H1 (cell line): ENCODE measurements at regions not wholly inside any gene's neighbourhood (a gene's known extent, or its start where the extent isn't known, plus 50 kb on each side); places are given as distances from the start of the nearest gene placed in this dataset.

Experiments used
- CTCF ChIA-PET: fragments of 300-600 bp; sonication (Branson Sonifier 250); formaldehyde crosslinking; loops from one replicate; lab custom pipeline; 2021; ENCODE audit not compliant: partially characterized antibody; lab: Charles Lee
- POLR2A ChIA-PET: fragments of 300-600 bp; sonication (Branson Sonifier 250); formaldehyde crosslinking; loops from one replicate; lab custom pipeline; 2021; ENCODE audit warnings: inconsistent platforms; ENCODE audit not compliant: partially characterized antibody; lab: Charles Lee
- DNase-seq, 2 experiments: peaks; one replicate each; pipeline versions ENCODE4 v3.0.0 to v3.0.0-alpha.2; 2010 to 2022; ENCODE audit warnings: low spot score in 2 of 2, low read depth in 1 of 2, mixed read lengths in 1 of 2
- FAIRE-seq: peaks from 2 replicates; lab custom pipeline; 2011; peaks lifted over from hg19 to GRCh38; lab: Jason Lieb, UNC
- H2AFZ ChIP-seq: 2 replicates; pipeline ENCODE4 v1.8.1; 2012; ENCODE audit warnings: low read length, inconsistent platforms
- H2AK5ac ChIP-seq: 2 replicates; pipeline ENCODE4 v1.6.1; 2013; ENCODE audit warnings: low read depth, low read length
- H2BK120ac ChIP-seq: replicated peaks from 2 replicates; pipeline ENCODE3; 2013; ENCODE audit warnings: low read depth, low read length, inconsistent platforms
- H2BK12ac ChIP-seq: 2 replicates; pipeline ENCODE4 v1.6.1; 2013; ENCODE audit warnings: low read depth, low read length
- H2BK15ac ChIP-seq: 2 replicates; pipeline ENCODE4 v1.6.1; 2013; ENCODE audit warnings: low read length
- H2BK20ac ChIP-seq: 2 replicates; pipeline ENCODE4 v1.6.1; 2013; ENCODE audit warnings: low read length
- H2BK5ac ChIP-seq: 2 replicates; pipeline ENCODE4 v1.6.1; 2013; ENCODE audit warnings: low read depth, low read length
- H3K14ac ChIP-seq: 2 replicates; pipeline ENCODE4 v1.6.1; 2013; ENCODE audit warnings: inconsistent platforms; ENCODE audit not compliant: insufficient read length
- H3K18ac ChIP-seq: 2 replicates; pipeline ENCODE4 v1.6.1; 2013; ENCODE audit warnings: low read length; ENCODE audit errors: extremely low read depth
- H3K23ac ChIP-seq: 2 replicates; pipeline ENCODE4 v1.6.1; 2013; ENCODE audit warnings: inconsistent platforms; ENCODE audit not compliant: insufficient read length
- H3K23me2 ChIP-seq: 2 replicates; pipeline ENCODE4 v1.6.1; 2013; ENCODE audit warnings: low read depth, low read length
- H3K27ac ChIP-seq: 2 replicates; pipeline ENCODE4 v1.6.1; 2011; ENCODE audit warnings: low read depth, low read length, inconsistent platforms
- H3K27me3 ChIP-seq, 4 experiments: replicated peaks in 1 of 4; 1 replicate in 1 of 4; 2 replicates in 3 of 4; pipeline versions ENCODE4 v1.6.1 to v1.8.1; 2011 to 2013; ENCODE audit warnings: low read length in 3 of 4, mild to moderate bottlenecking in 3 of 4, inconsistent platforms in 2 of 4, mixed read lengths in 2 of 4, moderate library complexity in 1 of 4; ENCODE audit not compliant: control insufficient read depth in 3 of 4, insufficient read depth in 3 of 4; ENCODE audit errors: extremely low read depth in 1 of 4
- H3K36me3 ChIP-seq, 4 experiments: 2 replicates each; pipeline versions ENCODE4 v1.6.1 to v1.8.1; 2011 to 2013; ENCODE audit warnings: mild to moderate bottlenecking in 4 of 4, low read length in 3 of 4, moderate library complexity in 2 of 4, control low read depth in 1 of 4, inconsistent platforms in 1 of 4; ENCODE audit not compliant: insufficient read depth in 4 of 4, control insufficient read depth in 2 of 4
- H3K4ac ChIP-seq: replicated peaks from 2 replicates; pipeline ENCODE3; 2013; ENCODE audit warnings: low read length, low read depth, mixed read lengths, inconsistent platforms; ENCODE audit not compliant: insufficient read length
- H3K4me1 ChIP-seq, 4 experiments: replicated peaks in 1 of 4; 1 replicate in 1 of 4; 2 replicates in 3 of 4; pipeline versions ENCODE4 v1.6.1 to v1.8.1; 2011 to 2013; ENCODE audit warnings: low read length in 3 of 4, inconsistent platforms in 2 of 4, mixed read lengths in 1 of 4; ENCODE audit not compliant: insufficient read depth in 4 of 4, control insufficient read depth in 3 of 4
- H3K4me2 ChIP-seq, 2 experiments: 2 replicates each; pipeline versions ENCODE4 v1.6.1 to v1.8.1; 2011 to 2013; ENCODE audit warnings: low read depth in 2 of 2, low read length in 2 of 2, control low read depth in 1 of 2, inconsistent platforms in 1 of 2, mild to moderate bottlenecking in 1 of 2; ENCODE audit not compliant: insufficient read depth in 1 of 2
- H3K4me3 ChIP-seq, 4 experiments: fragments of 200-600, 300-600 bp in 1 of 4; sonication (generic), shearing (Covaris generic), sonication (Bioruptor Twin) in 1 of 4; 2 replicates each; pipeline versions ENCODE4 v1.5.1 to v1.8.1; 2011 to 2016; ENCODE audit warnings: low read length in 4 of 4, low read depth in 3 of 4, control low read depth in 2 of 4, inconsistent platforms in 2 of 4, mild to moderate bottlenecking in 2 of 4, mixed read lengths in 1 of 4, moderate library complexity in 1 of 4; ENCODE audit not compliant: insufficient read depth in 2 of 4; ENCODE audit errors: extremely low read depth in 1 of 4
- H3K56ac ChIP-seq: replicated peaks from 2 replicates; pipeline ENCODE3; 2013; ENCODE audit warnings: low read depth, mild to moderate bottlenecking, mixed read lengths, low read length, inconsistent platforms; ENCODE audit not compliant: insufficient read length
- H3K79me1 ChIP-seq: 2 replicates; pipeline ENCODE4 v1.6.1; 2013; ENCODE audit warnings: low read depth, low read length, control low read depth
- H3K79me2 ChIP-seq, 2 experiments: 2 replicates each; pipeline versions ENCODE4 v1.6.1 to v1.8.1; 2012 to 2013; ENCODE audit warnings: low read length in 2 of 2, mild to moderate bottlenecking in 2 of 2, inconsistent platforms in 1 of 2; ENCODE audit not compliant: insufficient read depth in 2 of 2, control insufficient read depth in 1 of 2
- H3K9ac ChIP-seq, 4 experiments: replicated peaks in 1 of 4; 1 replicate in 1 of 4; 2 replicates in 3 of 4; pipeline versions ENCODE4 v1.6.1 to v1.8.1; 2011 to 2013; ENCODE audit warnings: low read depth in 3 of 4, low read length in 3 of 4, control low read depth in 2 of 4, mild to moderate bottlenecking in 2 of 4, moderate library complexity in 2 of 4, inconsistent platforms in 1 of 4; ENCODE audit errors: extremely low read depth in 1 of 4
- H3K9me3 ChIP-seq, 2 experiments: 2 replicates each; pipeline versions ENCODE4 v1.6.1 to v1.8.1; 2012 to 2013; ENCODE audit warnings: mild to moderate bottlenecking in 2 of 2, moderate library complexity in 2 of 2, control low read depth in 1 of 2, inconsistent platforms in 1 of 2, low read depth in 1 of 2, low read length in 1 of 2, mixed read lengths in 1 of 2; ENCODE audit not compliant: insufficient read depth in 2 of 2
- H4K20me1 ChIP-seq, 2 experiments: replicated peaks in 1 of 2; 2 replicates each; pipeline versions ENCODE3 to v1.8.1; 2011 to 2013; ENCODE audit warnings: inconsistent platforms in 2 of 2, low read length in 2 of 2, mild to moderate bottlenecking in 1 of 2; ENCODE audit not compliant: insufficient read depth in 2 of 2, control insufficient read depth in 1 of 2
- H4K5ac ChIP-seq: 2 replicates; pipeline ENCODE4 v1.6.1; 2013; ENCODE audit warnings: low read length, low read depth, mixed read lengths, inconsistent platforms; ENCODE audit not compliant: insufficient read length
- H4K8ac ChIP-seq: 2 replicates; pipeline ENCODE4 v1.8.0; 2013; ENCODE audit warnings: mild to moderate bottlenecking, moderate library complexity, low read length, inconsistent platforms; ENCODE audit not compliant: insufficient read depth; ENCODE audit errors: extremely low read depth
- H4K91ac ChIP-seq: replicated peaks from 2 replicates; pipeline ENCODE3; 2013; ENCODE audit warnings: low read length, mixed read lengths, inconsistent platforms; ENCODE audit not compliant: insufficient read length
- BCL11A ChIP-seq, 2 experiments: IDR thresholded peaks; one replicate each; pipeline ENCODE4 v1.6.1; 2011; ENCODE audit warnings: low read depth in 2 of 2, low read length in 2 of 2, mild to moderate bottlenecking in 2 of 2
- CTBP2 ChIP-seq: IDR thresholded peaks from 2 replicates; pipeline ENCODE4 v1.7.0; 2011; ENCODE audit warnings: borderline replicate concordance, mild to moderate bottlenecking, moderate library complexity, mixed read lengths, low read length; ENCODE audit not compliant: insufficient read depth, insufficient read length
- FOSL1 ChIP-seq: IDR thresholded peaks from 2 replicates; pipeline ENCODE4 v1.6.1; 2011; ENCODE audit warnings: mild to moderate bottlenecking, low read depth, low read length, moderate library complexity; ENCODE audit not compliant: insufficient read depth
- HDAC6 ChIP-seq: IDR thresholded peaks from one replicate; pipeline ENCODE4 v1.7.1; 2012; ENCODE audit warnings: low read depth, mild to moderate bottlenecking, inconsistent platforms, low read length, moderate library complexity
- KDM1A ChIP-seq: fragments of 200-600, 300-600 bp; sonication (generic); IDR thresholded peaks from 2 replicates; pipeline ENCODE4 v1.7.1; 2016; ENCODE audit warnings: mild to moderate bottlenecking, low read length, borderline replicate concordance
- KDM4A ChIP-seq: IDR thresholded peaks from one replicate; pipeline ENCODE4 v1.7.1; 2012; ENCODE audit warnings: low read depth, mild to moderate bottlenecking, moderate library complexity, low read length, inconsistent platforms; ENCODE audit not compliant: severe bottlenecking
- MAX ChIP-seq: IDR thresholded peaks from 2 replicates; pipeline ENCODE4 v1.6.1; 2012; ENCODE audit warnings: inconsistent platforms
- NRF1 ChIP-seq: IDR thresholded peaks from 2 replicates; pipeline ENCODE4 v1.6.1; 2011; ENCODE audit warnings: mild to moderate bottlenecking, low read depth, low read length, improper control_type of control experiment
- SAP30 ChIP-seq: fragments of 300-600 bp; sonication (generic); IDR thresholded peaks from 2 replicates; pipeline ENCODE4 v1.7.1; 2012; ENCODE audit warnings: low read length, moderate library complexity, mild to moderate bottlenecking, inconsistent platforms; ENCODE audit not compliant: insufficient read depth, insufficient replicate concordance
- SIX5 ChIP-seq: IDR thresholded peaks from 2 replicates; pipeline ENCODE4 v1.6.1; 2011; ENCODE audit warnings: mild to moderate bottlenecking, low read depth, low read length
- SP1 ChIP-seq: IDR thresholded peaks from 2 replicates; pipeline ENCODE4 v1.6.1; 2011; ENCODE audit warnings: low read depth, low read length
- SP4 ChIP-seq: IDR thresholded peaks from 2 replicates; pipeline ENCODE4 v1.6.1; 2012; ENCODE audit warnings: low read length, inconsistent platforms
- TEAD4 ChIP-seq: IDR thresholded peaks from 2 replicates; pipeline ENCODE4 v1.6.1; 2012; ENCODE audit warnings: low read depth, low read length, inconsistent platforms, mixed read lengths
- WGBS, 2 experiments: shearing (Covaris generic) in 1 of 2; methylation state at CpG; one replicate each; pipeline versions ENCODE4 v1.1.6 to v1.1.7; 2013 to 2015; ENCODE audit warnings: low lambda C conversion rate in 2 of 2, mixed read lengths in 2 of 2, inconsistent platforms in 1 of 2, low coverage in 1 of 2, missing lambda C conversion rate in 1 of 2; ENCODE audit not compliant: insufficient replicate concordance in 2 of 2, insufficient coverage in 1 of 2, insufficient read length in 1 of 2; ENCODE audit errors: extremely low coverage in 1 of 2, missing lambda C conversion rate in 1 of 2; 5-methylcytosine and 5-hydroxymethylcytosine counted together

- Histone ChIP-seq H3K4me3 (no peak overlapping the region), H2BK12ac (no peak overlapping the region), H3K14ac (no peak overlapping the region), H2BK120ac (no peak overlapping the region), H3K23me2 (no peaks in the 10 kb centered on the region), H4K5ac (no peak overlapping the region), H3K18ac (no peak overlapping the region), H3K4ac (no peak overlapping the region), H3K36me3 (peaks cover 0 to 4% (median 0%) of the 10 kb centered on the region in 4 experiments; a peak in 1 of 8 replicates), H3K79me1 (no peaks in the 10 kb centered on the region), H3K79me2 (no peaks in the 10 kb centered on the region), H3K27ac (no peak overlapping the region), H4K91ac (no peak overlapping the region), H3K56ac (no peak overlapping the region), H2BK15ac (no peak overlapping the region), H3K23ac (no peak overlapping the region), H3K4me2 (no peak overlapping the region), H3K9ac (no peak overlapping the region), H3K4me1 (peaks cover 0 to 4% (median 0%) of the 10 kb centered on the region in 4 experiments; a peak in 1 of 7 replicates), H4K20me1 (no peaks in the 10 kb centered on the region), H2BK5ac (no peak overlapping the region), H4K8ac (no peak overlapping the region), H2AK5ac (no peak overlapping the region), H2AFZ (no peak overlapping the region; the same call in 1 of the 2 replicates), H3K9me3 (peaks cover 9% of the 10 kb centered on the region in 2 experiments; a peak in 3 of 4 replicates), H3K27me3 (no peaks in the 10 kb centered on the region), H2BK20ac (no peak overlapping the region)
- FAIRE-seq (no peak), DNase-seq (peak in 1 of 2 experiments; percentile 2)
- 76% methylated on average over 2 of the region's 2 CpGs; no CpG with 5 or more reads in 1 of the 2 experiments for WGBS, 2 experiments
- CTCF ChIA-PET = interaction anchor here (1.6 kb wide), 1 partner anchor 51 kb away, joined by 4 read pairs; no protein-coding TSS in a partner anchor
- POLR2A ChIA-PET = no interaction called here
- no peak for TF ChIP-seq KDM4A
- no peak for TF ChIP-seq NRF1
- no peak for TF ChIP-seq BCL11A (IDR thresholded peaks at IDR 0.05; ENCODE audit: low read depth in 2 of 2, low read length in 2 of 2)
- no peak for TF ChIP-seq SP1
- TF ChIP-seq MAX = no peak
- TF ChIP-seq FOSL1 = no peak
- TF ChIP-seq TEAD4 = no peak
- no peak for TF ChIP-seq SAP30
- no peak for TF ChIP-seq KDM1A
- no peak for TF ChIP-seq SIX5
- no peak for TF ChIP-seq CTBP2
- no peak for TF ChIP-seq HDAC6
- TF ChIP-seq SP4 = no peak
These were observed 187.8 kb upstream of the ERBB4 start for GRCh38 chr2:212726403-212726802.
